Prostate gland (tissue), 2 donors: ENCODE measurements at regions not wholly inside any gene's neighbourhood (a gene's known extent, or its start where the extent isn't known, plus 50 kb on each side); places are given as distances from the start of the nearest gene placed in this dataset.

Experiments used
- DNase-seq: peaks from one replicate; pipeline ENCODE4 v3.0.0-alpha.2; 2019; ENCODE audit warnings: low spot score
- H3K27ac ChIP-seq, 2 donors: fragments of 200-600 bp; sonication (generic); 2 replicates each; pipeline ENCODE4 v1.5.1; 2017 to 2019
- H3K27me3 ChIP-seq: fragments of 200-600 bp; sonication (generic); replicated peaks from 2 replicates; pipeline ENCODE4 v1.5.1; 2019; ENCODE audit not compliant: insufficient read depth
- H3K36me3 ChIP-seq, 2 donors: fragments of 200-600 bp; sonication (generic); 1 replicate in 1 of 2; 2 replicates in 1 of 2; pipeline versions ENCODE4 v1.5.1 to v1.8.1; 2017 to 2019
- H3K4me1 ChIP-seq: fragments of 200-600 bp; sonication (generic); replicated peaks from 2 replicates; pipeline ENCODE4 v1.5.1; 2019
- H3K4me3 ChIP-seq, 2 donors: fragments of 200-600 bp; sonication (generic); 2 replicates each; pipeline ENCODE4 v1.5.1; 2017 to 2019
- H3K9me3 ChIP-seq: fragments of 200-600 bp; sonication (generic); 2 replicates; pipeline ENCODE4 v1.5.1; 2017
- POLR2A ChIP-seq: fragments of 450-650 bp; IDR thresholded peaks from one replicate; pipeline ENCODE4 v1.6.1; 2016; ENCODE audit warnings: antibody characterized with exemption, mild to moderate bottlenecking
- POLR2AphosphoS5 ChIP-seq: sonication (generic); formaldehyde crosslinking; IDR thresholded peaks from one replicate; pipeline ENCODE4 v1.6.1; 2017; ENCODE audit warnings: antibody characterized with exemption
- WGBS: methylation state at CpG from one replicate; pipeline ENCODE4 v1.1.5; 2018; 5-methylcytosine and 5-hydroxymethylcytosine counted together
- intact Hi-C: fragments of 100-400 bp; cut with DNase I; formaldehyde crosslinking; loops from one replicate; pipeline ENCODE4 v1.14.2; 2022
- TF ChIP-seq, protein P1 (sequence below), 4 experiments: fragments of 200-600 bp in 2 of 4; fragments of 450-650 bp in 2 of 4; sonication (generic) in 2 of 4; IDR thresholded peaks; 1 replicate in 3 of 4; 2 replicates in 1 of 4; pipeline ENCODE4 v1.5.1; 2016 to 2019; ENCODE audit warnings: antibody characterized with exemption in 4 of 4, mild to moderate bottlenecking in 2 of 4, moderate library complexity in 2 of 4

DNA sequence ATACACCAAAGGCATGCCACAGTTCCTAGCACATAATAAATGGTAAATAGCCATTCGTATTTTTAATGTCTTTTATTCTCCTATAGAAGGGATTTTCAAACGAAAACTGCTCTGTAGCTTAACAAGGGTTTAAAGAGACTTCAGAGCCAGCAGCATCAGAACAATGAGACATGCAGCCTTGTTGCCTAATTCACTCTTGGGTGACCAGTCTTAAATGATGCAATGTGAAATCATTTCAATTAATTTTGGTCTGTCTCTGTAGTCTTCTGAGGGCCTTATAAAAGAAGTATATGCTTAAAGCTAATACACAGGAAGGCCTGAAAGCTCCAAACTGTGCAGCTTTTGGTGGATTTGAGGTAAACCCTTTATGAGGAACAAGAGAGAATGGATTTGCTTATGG is 888.8 kb upstream of the WWC1 start:
- 65% methylated on average over 2 of the region's 2 CpGs for WGBS
- no peaks in the 10 kb centered on the region for H3K27me3 ChIP-seq
- DNase-seq = no peak
- intact Hi-C loops = no loop called here
- no peak overlapping the region for H3K4me3 ChIP-seq
- H3K36me3 ChIP-seq = no peaks in the 10 kb centered on the region
- no peak overlapping the region for H3K27ac ChIP-seq
- no peaks in the 10 kb centered on the region for H3K4me1 ChIP-seq
- TF ChIP-seq, protein P1, sequence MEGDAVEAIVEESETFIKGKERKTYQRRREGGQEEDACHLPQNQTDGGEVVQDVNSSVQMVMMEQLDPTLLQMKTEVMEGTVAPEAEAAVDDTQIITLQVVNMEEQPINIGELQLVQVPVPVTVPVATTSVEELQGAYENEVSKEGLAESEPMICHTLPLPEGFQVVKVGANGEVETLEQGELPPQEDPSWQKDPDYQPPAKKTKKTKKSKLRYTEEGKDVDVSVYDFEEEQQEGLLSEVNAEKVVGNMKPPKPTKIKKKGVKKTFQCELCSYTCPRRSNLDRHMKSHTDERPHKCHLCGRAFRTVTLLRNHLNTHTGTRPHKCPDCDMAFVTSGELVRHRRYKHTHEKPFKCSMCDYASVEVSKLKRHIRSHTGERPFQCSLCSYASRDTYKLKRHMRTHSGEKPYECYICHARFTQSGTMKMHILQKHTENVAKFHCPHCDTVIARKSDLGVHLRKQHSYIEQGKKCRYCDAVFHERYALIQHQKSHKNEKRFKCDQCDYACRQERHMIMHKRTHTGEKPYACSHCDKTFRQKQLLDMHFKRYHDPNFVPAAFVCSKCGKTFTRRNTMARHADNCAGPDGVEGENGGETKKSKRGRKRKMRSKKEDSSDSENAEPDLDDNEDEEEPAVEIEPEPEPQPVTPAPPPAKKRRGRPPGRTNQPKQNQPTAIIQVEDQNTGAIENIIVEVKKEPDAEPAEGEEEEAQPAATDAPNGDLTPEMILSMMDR (IDR thresholded peaks at IDR 0.05) = no peak
- TF ChIP-seq POLR2AphosphoS5 (no peak), POLR2A (no peak)
- H3K9me3 ChIP-seq = no peaks in the 10 kb centered on the region

DNA sequence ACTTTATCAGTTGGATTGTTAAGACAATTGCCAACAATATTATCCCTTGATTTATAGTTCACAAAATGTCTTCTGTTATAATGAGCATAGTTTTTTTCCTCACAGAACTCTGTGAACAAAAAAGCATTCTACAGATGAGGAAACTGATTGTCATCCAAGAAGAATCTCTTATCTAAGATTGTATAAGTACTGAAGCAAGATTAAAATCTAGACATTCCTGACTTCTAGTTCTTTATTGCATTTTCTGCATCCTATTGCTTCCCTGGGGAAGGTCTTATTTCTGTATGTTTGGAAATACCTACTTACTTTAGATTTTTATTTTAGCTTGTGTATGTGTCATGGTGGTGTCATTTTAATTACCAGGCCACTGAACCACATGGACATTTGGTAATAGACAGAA is 884.9 kb upstream of the WWC1 start:
- Histone ChIP-seq H3K36me3 (no peaks in the 10 kb centered on the region), H3K27ac (no peak overlapping the region), H3K9me3 (no peaks in the 10 kb centered on the region), H3K27me3 (no peaks in the 10 kb centered on the region), H3K4me1 (no peaks in the 10 kb centered on the region), H3K4me3 (no peak overlapping the region)
- intact Hi-C loops = no loop called here
- TF ChIP-seq POLR2A = no peak
- TF ChIP-seq, protein P1 (IDR thresholded peaks at IDR 0.05) = no peak
- no peak for TF ChIP-seq POLR2AphosphoS5
- no peak for DNase-seq

DNA sequence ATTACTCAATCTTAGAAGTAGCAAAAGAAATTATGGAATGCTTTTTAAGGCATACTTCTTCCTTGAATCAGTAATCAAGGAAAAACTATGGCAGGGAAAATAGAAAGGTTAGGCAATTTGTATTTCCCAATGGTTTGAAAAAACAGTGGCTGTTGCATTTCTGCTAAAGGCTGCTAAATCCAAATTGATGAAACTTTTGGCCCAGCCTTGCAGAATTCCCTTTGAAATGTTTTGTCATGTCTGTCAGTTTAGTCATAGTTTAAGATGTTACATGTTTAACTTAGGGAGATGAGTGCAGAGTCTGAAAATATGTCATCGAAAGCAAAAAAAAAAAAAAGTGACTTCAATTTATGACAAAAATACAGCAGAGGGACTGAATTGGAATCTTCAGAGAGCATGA is 878.9 kb upstream of the WWC1 start:
- Histone ChIP-seq H3K36me3 (no peaks in the 10 kb centered on the region), H3K4me3 (no peak overlapping the region), H3K9me3 (no peaks in the 10 kb centered on the region), H3K4me1 (no peaks in the 10 kb centered on the region), H3K27ac (no peak overlapping the region), H3K27me3 (no peaks in the 10 kb centered on the region)
- TF ChIP-seq POLR2A (no peak), POLR2AphosphoS5 (no peak)
- TF ChIP-seq, protein P1 (IDR thresholded peaks at IDR 0.05) = no peak
- 90% methylated on average over 1 of the region's 1 CpG for WGBS
- DNase-seq = no peak
- intact Hi-C loops = no loop called here

DNA sequence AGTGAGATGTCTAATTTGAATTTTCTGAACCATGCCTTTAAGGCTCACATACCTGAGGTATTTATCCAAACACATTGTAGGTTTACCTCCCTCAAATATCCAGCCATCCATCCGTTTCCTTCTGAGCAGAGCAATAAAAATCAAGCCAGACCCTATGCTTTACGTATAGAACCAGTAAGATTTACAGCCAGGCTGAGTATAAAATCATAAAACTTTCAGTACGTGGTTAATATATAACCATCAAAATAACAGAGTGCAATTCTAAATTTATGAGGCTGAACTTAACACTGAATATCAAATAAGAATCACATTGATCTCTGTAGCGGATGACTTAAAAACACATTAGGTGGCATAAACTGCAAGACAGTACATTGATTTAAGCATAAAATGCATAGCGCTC is 877.9 kb upstream of the WWC1 start:
- Histone ChIP-seq H3K9me3 (no peaks in the 10 kb centered on the region), H3K27me3 (no peaks in the 10 kb centered on the region), H3K27ac (no peak overlapping the region), H3K4me1 (no peaks in the 10 kb centered on the region), H3K4me3 (no peak overlapping the region), H3K36me3 (no peaks in the 10 kb centered on the region)
- no peak for DNase-seq
- TF ChIP-seq POLR2A = no peak
- no peak for TF ChIP-seq POLR2AphosphoS5
- TF ChIP-seq, protein P1 (IDR thresholded peaks at IDR 0.05) = no peak
- intact Hi-C loops = no loop called here
- WGBS = 75% methylated on average over 5 of the region's 5 CpGs

DNA sequence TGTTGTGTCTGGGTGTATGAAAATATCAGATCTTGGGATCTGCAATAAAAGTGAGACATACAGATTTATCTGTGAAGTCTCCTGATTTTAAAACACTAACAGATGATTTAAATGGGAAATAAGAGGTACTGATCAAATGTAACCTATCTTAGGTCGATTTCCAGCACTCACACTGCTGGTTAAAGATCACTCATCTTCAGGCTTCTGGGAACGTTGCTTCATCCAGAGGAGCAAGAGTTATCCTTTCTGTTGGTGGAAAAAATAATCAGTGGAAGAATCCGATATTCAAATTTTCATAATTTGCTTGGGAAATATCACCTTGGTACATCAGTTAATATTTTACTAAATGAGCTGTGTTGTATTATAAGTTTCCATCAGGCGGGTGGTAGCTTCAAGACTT is 876.8 kb upstream of the WWC1 start:
- no peak overlapping the region for H3K27ac ChIP-seq
- no peaks in the 10 kb centered on the region for H3K9me3 ChIP-seq
- no peak for DNase-seq
- no peaks in the 10 kb centered on the region for H3K36me3 ChIP-seq
- no peaks in the 10 kb centered on the region for H3K4me1 ChIP-seq
- WGBS = 82% methylated on average over 4 of the region's 4 CpGs
- intact Hi-C loops = no loop called here
- TF ChIP-seq POLR2AphosphoS5 = no peak
- TF ChIP-seq, protein P1 (IDR thresholded peaks at IDR 0.05) = no peak
- TF ChIP-seq POLR2A = no peak
- no peaks in the 10 kb centered on the region for H3K27me3 ChIP-seq
- H3K4me3 ChIP-seq = no peak overlapping the region
